Liver (tissue), 8 donors: ENCODE measurements at regions not wholly inside any gene's neighbourhood (a gene's known extent, or its start where the extent isn't known, plus 50 kb on each side); places are given as distances from the start of the nearest gene placed in this dataset.

Source experiments
- DNase-seq: peaks from one replicate; pipeline ENCODE4 v3.0.0-alpha.2; 2017; ENCODE audit warnings: low spot score
- H3K27ac ChIP-seq, 2 donors: one replicate each; pipeline ENCODE4 v1.7.0; 2013; ENCODE audit warnings: inconsistent platforms in 2 of 2, low read length in 2 of 2, control low read depth in 1 of 2, low read depth in 1 of 2, mild to moderate bottlenecking in 1 of 2
- H3K27me3 ChIP-seq, 4 donors: one replicate each; pipeline versions ENCODE4 v1.6.1 to v1.7.0; 2013; ENCODE audit warnings: low read length in 3 of 4, inconsistent platforms in 1 of 4, mild to moderate bottlenecking in 1 of 4, moderate library complexity in 1 of 4; ENCODE audit not compliant: control insufficient read depth in 4 of 4, insufficient read depth in 4 of 4
- H3K36me3 ChIP-seq, 4 donors: one replicate each; pipeline versions ENCODE4 v1.6.1 to v1.7.0; 2013; ENCODE audit warnings: low read length in 3 of 4, mild to moderate bottlenecking in 3 of 4, low read depth in 1 of 4, moderate library complexity in 1 of 4; ENCODE audit not compliant: control insufficient read depth in 4 of 4, insufficient read depth in 3 of 4
- H3K4me1 ChIP-seq, 4 donors: one replicate each; pipeline versions ENCODE4 v1.6.1 to v1.7.0; 2013; ENCODE audit warnings: low read length in 3 of 4, mild to moderate bottlenecking in 3 of 4, moderate library complexity in 1 of 4; ENCODE audit not compliant: control insufficient read depth in 4 of 4, insufficient read depth in 4 of 4
- H3K4me3 ChIP-seq, 3 donors: one replicate each; pipeline versions ENCODE4 v1.6.1 to v1.7.0; 2013; ENCODE audit warnings: low read length in 3 of 3, control low read depth in 1 of 3, low read depth in 1 of 3, mild to moderate bottlenecking in 1 of 3
- H3K9ac ChIP-seq, 2 donors: one replicate each; pipeline ENCODE4 v1.7.0; 2013; ENCODE audit warnings: low read length in 2 of 2, mild to moderate bottlenecking in 2 of 2, moderate library complexity in 2 of 2, control low read depth in 1 of 2, low read depth in 1 of 2
- H3K9me3 ChIP-seq, 4 donors: one replicate each; pipeline versions ENCODE4 v1.6.1 to v1.7.0; 2013; ENCODE audit warnings: low read length in 3 of 4; ENCODE audit not compliant: control insufficient read depth in 4 of 4
- ATF3 ChIP-seq: IDR thresholded peaks from 2 replicates; pipeline ENCODE4 v1.6.1; 2016; ENCODE audit warnings: antibody characterized with exemption
- CTCF ChIP-seq: fragments of 150-350 bp; IDR thresholded peaks from 2 replicates; pipeline ENCODE4 v1.5.1; 2017; ENCODE audit warnings: improper control_type of control experiment, low read depth, low read length; ENCODE audit not compliant: missing input control
- EGR1 ChIP-seq, 2 donors: IDR thresholded peaks; 2 replicates each; pipeline ENCODE4 v1.6.1; 2016 to 2018; ENCODE audit warnings: antibody characterized with exemption in 2 of 2, low read depth in 2 of 2
- FOXA1 ChIP-seq: IDR thresholded peaks from 2 replicates; pipeline ENCODE4 v1.6.1; 2016; ENCODE audit warnings: antibody characterized with exemption
- FOXA2 ChIP-seq: IDR thresholded peaks from 2 replicates; pipeline ENCODE4 v1.6.1; 2016; ENCODE audit warnings: antibody characterized with exemption
- HNF4A ChIP-seq, 2 donors: conservative IDR thresholded peaks; 2 replicates each; pipeline ENCODE4 v1.6.1; 2016; ENCODE audit warnings: antibody characterized with exemption in 2 of 2, mild to moderate bottlenecking in 2 of 2
- HNF4G ChIP-seq: IDR thresholded peaks from 2 replicates; pipeline ENCODE4 v1.6.1; 2016; ENCODE audit warnings: antibody characterized with exemption
- JUND ChIP-seq, 2 donors: IDR thresholded peaks; 2 replicates each; pipeline ENCODE4 v1.6.1; 2016; ENCODE audit warnings: antibody characterized with exemption in 2 of 2
- RAD21 ChIP-seq, 2 donors: IDR thresholded peaks; 2 replicates each; pipeline ENCODE4 v1.6.1; 2016; ENCODE audit warnings: antibody characterized with exemption in 2 of 2, mild to moderate bottlenecking in 2 of 2
- RXRA ChIP-seq, 2 donors: IDR thresholded peaks; 2 replicates each; pipeline ENCODE4 v1.6.1; 2017 to 2018; ENCODE audit warnings: antibody characterized with exemption in 2 of 2, mild to moderate bottlenecking in 1 of 2
- YY1 ChIP-seq: IDR thresholded peaks from 2 replicates; pipeline ENCODE4 v1.6.1; 2016; ENCODE audit warnings: antibody characterized with exemption, mild to moderate bottlenecking
- WGBS: extraction: QIAGEN DNeasy Blood & Tissue Kit; methylation state at CpG from one replicate; pipeline ENCODE4 v1.1.7; 2013; 5-methylcytosine and 5-hydroxymethylcytosine counted together
- TF ChIP-seq, protein P1 (sequence below): IDR thresholded peaks from 2 replicates; pipeline ENCODE4 v1.6.1; 2016; ENCODE audit warnings: antibody characterized with exemption
- TF ChIP-seq, protein P2 (sequence below): IDR thresholded peaks from 2 replicates; pipeline ENCODE4 v1.6.1; 2016; ENCODE audit warnings: antibody characterized with exemption
- donor health status: healthy.
- donor health status: healthy.
- donor health status: healthy.
- donor health status: healthy.
- donor health status: healthy.

GRCh38 chrY:15978503-15978902 is 1454.2 kb downstream of the NLGN4Y start (continued):
- TF ChIP-seq ATF3 (no peak), YY1 (peak; percentile 63), FOXA1 (no peak), FOXA2 (no peak)
- TF ChIP-seq, protein P1, sequence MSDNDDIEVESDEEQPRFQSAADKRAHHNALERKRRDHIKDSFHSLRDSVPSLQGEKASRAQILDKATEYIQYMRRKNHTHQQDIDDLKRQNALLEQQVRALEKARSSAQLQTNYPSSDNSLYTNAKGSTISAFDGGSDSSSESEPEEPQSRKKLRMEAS: peak; percentile 25
- TF ChIP-seq, protein P2, sequence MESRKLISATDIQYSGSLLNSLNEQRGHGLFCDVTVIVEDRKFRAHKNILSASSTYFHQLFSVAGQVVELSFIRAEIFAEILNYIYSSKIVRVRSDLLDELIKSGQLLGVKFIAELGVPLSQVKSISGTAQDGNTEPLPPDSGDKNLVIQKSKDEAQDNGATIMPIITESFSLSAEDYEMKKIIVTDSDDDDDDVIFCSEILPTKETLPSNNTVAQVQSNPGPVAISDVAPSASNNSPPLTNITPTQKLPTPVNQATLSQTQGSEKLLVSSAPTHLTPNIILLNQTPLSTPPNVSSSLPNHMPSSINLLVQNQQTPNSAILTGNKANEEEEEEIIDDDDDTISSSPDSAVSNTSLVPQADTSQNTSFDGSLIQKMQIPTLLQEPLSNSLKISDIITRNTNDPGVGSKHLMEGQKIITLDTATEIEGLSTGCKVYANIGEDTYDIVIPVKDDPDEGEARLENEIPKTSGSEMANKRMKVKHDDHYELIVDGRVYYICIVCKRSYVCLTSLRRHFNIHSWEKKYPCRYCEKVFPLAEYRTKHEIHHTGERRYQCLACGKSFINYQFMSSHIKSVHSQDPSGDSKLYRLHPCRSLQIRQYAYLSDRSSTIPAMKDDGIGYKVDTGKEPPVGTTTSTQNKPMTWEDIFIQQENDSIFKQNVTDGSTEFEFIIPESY: no peak

DNA sequence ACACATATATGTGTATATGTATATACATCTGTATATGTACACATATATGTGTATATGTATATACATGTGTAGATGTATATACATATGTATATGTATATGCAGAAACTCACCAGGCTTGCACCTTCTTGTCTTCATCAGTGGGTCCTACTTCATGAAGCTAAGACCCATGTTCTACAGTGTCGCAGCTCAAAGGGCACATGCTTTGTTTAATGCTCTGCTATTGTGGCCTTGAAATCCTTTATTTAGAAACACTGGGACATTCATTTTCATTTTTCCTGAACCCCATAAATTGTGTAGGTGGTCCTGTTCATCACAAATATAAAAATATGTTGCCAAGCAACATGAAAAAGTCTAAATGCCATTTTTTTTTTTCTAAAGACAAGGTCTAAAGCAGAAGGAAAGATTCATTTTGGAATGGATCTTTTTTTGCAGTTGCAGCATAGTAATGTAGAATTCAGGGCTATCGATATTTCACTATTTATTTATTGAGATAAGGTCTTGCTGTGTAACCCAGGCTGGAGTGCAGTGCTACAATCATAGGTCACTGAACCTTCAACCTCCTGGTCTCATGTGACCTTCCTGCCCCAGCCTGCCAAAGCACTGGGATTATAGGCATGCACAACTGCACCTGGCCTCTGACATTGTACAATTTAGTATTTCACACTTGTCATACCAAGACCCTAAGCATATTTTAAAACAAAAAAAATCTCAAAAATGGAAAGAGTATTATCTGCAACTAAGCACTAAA is 1460.5 kb downstream of the NLGN4Y start:
- Histone ChIP-seq H3K9me3 (no peaks in the 10 kb centered on the region), H3K9ac (no peak overlapping the region), H3K27ac (no peak overlapping the region), H3K4me3 (no peak overlapping the region), H3K36me3 (no peaks in the 10 kb centered on the region), H3K27me3 (no peaks in the 10 kb centered on the region), H3K4me1 (peaks cover 0 to 3% (median 0%) of the 10 kb centered on the region in 4 donors)
- WGBS: 38% methylated on average over 2 of the region's 2 CpGs
- DNase-seq: no peak
- TF ChIP-seq FOXA1: peak; percentile 36
- TF ChIP-seq, protein P1: peak; percentile 48
- TF ChIP-seq, protein P2: peak; percentile 37
- no peak for TF ChIP-seq ATF3
- TF ChIP-seq HNF4G: no peak
- peak in 1 of 2 donors; percentile 51 for TF ChIP-seq RAD21 (IDR thresholded peaks at IDR 0.05)
- TF ChIP-seq EGR1 (IDR thresholded peaks at IDR 0.05; ENCODE audit: low read depth in 2 of 2): peak in 1 of 2 donors; percentile 33
- TF ChIP-seq FOXA2: peak; percentile 61
- peak in 1 of 2 donors; percentile 69 for TF ChIP-seq JUND (IDR thresholded peaks at IDR 0.05)
- TF ChIP-seq HNF4A (conservative IDR thresholded peaks at IDR 0.05): peak in 1 of 2 donors; percentile 70
- TF ChIP-seq YY1: peak; percentile 19
- peak in 1 of 2 donors; percentile 96 for TF ChIP-seq RXRA (IDR thresholded peaks at IDR 0.05)
- TF ChIP-seq CTCF: no peak
